KMS-11 (cell line): ENCODE measurements at regions not wholly inside any gene's neighbourhood (a gene's known extent, or its start where the extent isn't known, plus 50 kb on each side); places are given as distances from the start of the nearest gene placed in this dataset.

Source experiments
- H2AFZ ChIP-seq: fragments of 200-600 bp; sonication (generic); 2 replicates; pipeline ENCODE4 v1.6.1; 2016; ENCODE audit warnings: antibody characterized with exemption, mixed run types, low read depth
- H3K27ac ChIP-seq: fragments of 200-600 bp; sonication (generic); 2 replicates; pipeline ENCODE4 v1.6.1; 2016; ENCODE audit warnings: mild to moderate bottlenecking, mixed run types
- H3K27me3 ChIP-seq: fragments of 200-600 bp; sonication (generic); 2 replicates; pipeline ENCODE4 v1.6.1; 2017; ENCODE audit warnings: mild to moderate bottlenecking, low read depth, mixed run types, moderate library complexity; ENCODE audit not compliant: insufficient read depth
- H3K36me3 ChIP-seq: fragments of 200-600 bp; sonication (generic); 2 replicates; pipeline ENCODE4 v1.6.1; 2017; ENCODE audit warnings: mild to moderate bottlenecking, mixed run types; ENCODE audit not compliant: insufficient read depth
- H3K4me1 ChIP-seq: fragments of 200-600 bp; sonication (generic); 2 replicates; pipeline ENCODE4 v1.6.1; 2016; ENCODE audit warnings: mild to moderate bottlenecking, low read depth, mixed run types; ENCODE audit not compliant: poor library complexity, severe bottlenecking
- H3K4me2 ChIP-seq: fragments of 200-600 bp; sonication (generic); 2 replicates; pipeline ENCODE4 v1.7.0; 2016; ENCODE audit warnings: mild to moderate bottlenecking, mixed run types
- H3K4me3 ChIP-seq: fragments of 200-600 bp; sonication (generic); IDR thresholded peaks from 2 replicates; pipeline ENCODE4 v1.6.1; 2017; ENCODE audit warnings: low read depth, low read length, mixed read lengths; ENCODE audit not compliant: insufficient read depth
- H3K79me2 ChIP-seq: fragments of 200-600 bp; sonication (generic); 2 replicates; pipeline ENCODE4 v1.6.1; 2016; ENCODE audit warnings: low read depth, mixed run types; ENCODE audit not compliant: insufficient read depth
- H3K9ac ChIP-seq: fragments of 200-600 bp; sonication (generic); 2 replicates; pipeline ENCODE4 v1.6.1; 2016; ENCODE audit warnings: mild to moderate bottlenecking, mixed run types
- H4K20me1 ChIP-seq: fragments of 200-600 bp; sonication (generic); 2 replicates; pipeline ENCODE4 v1.6.1; 2016; ENCODE audit warnings: mild to moderate bottlenecking, mixed run types; ENCODE audit not compliant: insufficient read depth
- CTCF ChIP-seq: fragments of 200-600 bp; sonication (generic); conservative IDR thresholded peaks from 2 replicates; pipeline ENCODE4 v1.6.1; 2017; ENCODE audit warnings: low read depth, mild to moderate bottlenecking, antibody characterized with exemption, low read length, moderate library complexity, mixed read lengths

- no peak for TF ChIP-seq CTCF
- Histone ChIP-seq H2AFZ (no peak overlapping the region), H3K79me2 (no peaks in the 10 kb centered on the region), H3K27me3 (no peaks in the 10 kb centered on the region), H3K27ac (no peak overlapping the region), H3K36me3 (no peaks in the 10 kb centered on the region), H4K20me1 (no peaks in the 10 kb centered on the region), H3K4me3 (no peak overlapping the region), H3K4me1 (no peaks in the 10 kb centered on the region), H3K4me2 (no peak overlapping the region), H3K9ac (no peak overlapping the region)
Measured at GRCh38 chr10:52668024-52668423, 104.6 kb downstream of the MBL2 start.

GRCh38 chr10:52672880-52673279 is 99.7 kb downstream of the MBL2 start:
- H3K79me2 ChIP-seq: no peaks in the 10 kb centered on the region
- H3K27me3 ChIP-seq: no peaks in the 10 kb centered on the region
- TF ChIP-seq CTCF: no peak
- no peak overlapping the region for H2AFZ ChIP-seq
- H4K20me1 ChIP-seq: no peaks in the 10 kb centered on the region
- H3K4me3 ChIP-seq: no peak overlapping the region
- H3K27ac ChIP-seq: no peak overlapping the region
- H3K36me3 ChIP-seq: no peaks in the 10 kb centered on the region
- no peak overlapping the region for H3K4me2 ChIP-seq
- H3K9ac ChIP-seq: no peak overlapping the region
- no peaks in the 10 kb centered on the region for H3K4me1 ChIP-seq

GRCh38 chr10:52673468-52673867 is 99.1 kb downstream of the MBL2 start:
- H3K4me2 ChIP-seq: no peak overlapping the region
- H3K36me3 ChIP-seq: no peaks in the 10 kb centered on the region
- H3K79me2 ChIP-seq: no peaks in the 10 kb centered on the region
- TF ChIP-seq CTCF: no peak
- H3K9ac ChIP-seq: no peak overlapping the region
- H3K27ac ChIP-seq: no peak overlapping the region
- no peak overlapping the region for H2AFZ ChIP-seq
- H4K20me1 ChIP-seq: no peaks in the 10 kb centered on the region
- no peak overlapping the region for H3K4me3 ChIP-seq
- H3K4me1 ChIP-seq: no peaks in the 10 kb centered on the region
- H3K27me3 ChIP-seq: no peaks in the 10 kb centered on the region

- Histone ChIP-seq H3K27ac (no peak overlapping the region), H3K4me1 (no peaks in the 10 kb centered on the region), H3K4me3 (no peak overlapping the region), H3K9ac (no peak overlapping the region), H4K20me1 (no peaks in the 10 kb centered on the region), H3K4me2 (no peak overlapping the region), H3K79me2 (no peaks in the 10 kb centered on the region), H3K27me3 (no peaks in the 10 kb centered on the region), H2AFZ (no peak overlapping the region), H3K36me3 (no peaks in the 10 kb centered on the region)
- TF ChIP-seq CTCF: no peak
Measured at GRCh38 chr10:52674474-52674873, 98.1 kb downstream of the MBL2 start.

DNA sequence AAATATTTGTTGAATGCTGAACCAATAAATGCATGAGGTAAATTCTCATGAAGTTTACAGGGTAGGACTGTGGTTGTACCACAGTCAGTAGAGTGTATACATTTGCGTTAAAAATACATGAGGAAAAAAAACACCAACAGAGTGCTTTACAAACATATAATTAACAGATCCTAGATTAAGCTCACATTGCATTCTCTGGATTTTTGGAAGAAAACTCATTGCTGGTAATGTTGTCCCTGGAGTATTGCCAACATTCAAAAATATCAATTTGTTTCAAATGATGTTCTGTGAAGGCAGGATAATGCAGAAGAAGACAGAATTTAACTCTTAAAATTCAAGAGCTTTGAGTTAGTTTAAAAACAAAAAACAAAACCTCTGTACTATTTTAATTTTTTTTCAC is 95.5 kb downstream of the MBL2 start:
- no peak for TF ChIP-seq CTCF
- Histone ChIP-seq H2AFZ (no peak overlapping the region), H3K4me2 (no peak overlapping the region), H3K9ac (no peak overlapping the region), H3K36me3 (no peaks in the 10 kb centered on the region), H3K79me2 (no peaks in the 10 kb centered on the region), H4K20me1 (no peaks in the 10 kb centered on the region), H3K4me3 (no peak overlapping the region), H3K27me3 (no peaks in the 10 kb centered on the region), H3K27ac (no peak overlapping the region), H3K4me1 (no peaks in the 10 kb centered on the region)
